PC-9 (cell line): ENCODE measurements at regions not wholly inside any gene's neighbourhood (a gene's known extent, or its start where the extent isn't known, plus 50 kb on each side); places are given as distances from the start of the nearest gene placed in this dataset.

Experiments used
- BruUV-seq: library from RNA; stranded (reverse); fragments of 400-500 nt; replicated peaks from 2 replicates; lab custom pipeline; 2021; lab: Mats Ljungman, UMichigan
- CTCF ChIA-PET: fragments of 300-600 bp; sonication (Branson Sonifier 250); formaldehyde crosslinking; loops from one replicate; lab custom pipeline; 2022; ENCODE audit warnings: antibody characterized with exemption; lab: Charles Lee
- POLR2A ChIA-PET: fragments of 300-600 bp; sonication (Branson Sonifier 250); formaldehyde crosslinking; loops from one replicate; lab custom pipeline; 2022; ENCODE audit warnings: antibody characterized with exemption; ENCODE audit not compliant: unreplicated experiment; lab: Charles Lee
- DNase-seq, 2 experiments: peaks; one replicate each; pipeline versions ENCODE4 v3.0.0 to v3.0.0-alpha.2; 2015 to 2022; ENCODE audit warnings: mixed read lengths in 1 of 2
- H2AFZ ChIP-seq: fragments of 200-600 bp; sonication (generic); 2 replicates; pipeline ENCODE4 v1.8.1; 2017; ENCODE audit warnings: antibody characterized with exemption
- H3F3A ChIP-seq: fragments of 200-600 bp; sonication (generic); 2 replicates; pipeline ENCODE4 v1.8.1; 2017; ENCODE audit warnings: antibody characterized with exemption, mild to moderate bottlenecking, low read depth; ENCODE audit not compliant: insufficient read depth
- H3K27ac ChIP-seq: fragments of 200-600 bp; sonication (generic); 2 replicates; pipeline ENCODE4 v1.6.1; 2016; ENCODE audit warnings: mixed run types
- H3K27me3 ChIP-seq: fragments of 200-600 bp; sonication (generic); 2 replicates; pipeline ENCODE4 v1.6.1; 2016; ENCODE audit warnings: low read depth, mixed run types; ENCODE audit not compliant: insufficient read depth
- H3K36me3 ChIP-seq: fragments of 200-600 bp; sonication (generic); 2 replicates; pipeline ENCODE4 v1.6.1; 2016; ENCODE audit warnings: low read depth, mixed run types
- H3K4me1 ChIP-seq: fragments of 200-600 bp; sonication (generic); replicated peaks from 2 replicates; pipeline ENCODE4 v1.6.1; 2016; ENCODE audit warnings: mixed run types; ENCODE audit not compliant: insufficient read depth
- H3K4me2 ChIP-seq: fragments of 200-600 bp; sonication (generic); 2 replicates; pipeline ENCODE4 v1.6.1; 2017; ENCODE audit warnings: mixed run types
- H3K4me3 ChIP-seq: fragments of 200-600 bp; sonication (generic); 2 replicates; pipeline ENCODE4 v1.6.1; 2016; ENCODE audit warnings: mixed run types
- H3K79me2 ChIP-seq: fragments of 200-600 bp; sonication (generic); 2 replicates; pipeline ENCODE4 v1.6.1; 2017; ENCODE audit warnings: low read depth, mixed run types
- H3K9me2 ChIP-seq: fragments of 200-600 bp; sonication (generic); 2 replicates; pipeline ENCODE4 v1.8.1; 2017; ENCODE audit warnings: mild to moderate bottlenecking; ENCODE audit not compliant: insufficient read depth
- H3K9me3 ChIP-seq: fragments of 200-600 bp; sonication (generic); 2 replicates; pipeline ENCODE4 v1.8.1; 2016; ENCODE audit warnings: low read depth; ENCODE audit not compliant: insufficient read depth
- H4K20me1 ChIP-seq: fragments of 200-600 bp; sonication (generic); 2 replicates; pipeline ENCODE4 v1.8.1; 2017; ENCODE audit not compliant: insufficient read depth
- CTCF ChIP-seq: fragments of 200-600 bp; sonication (generic); conservative IDR thresholded peaks from 2 replicates; pipeline ENCODE4 v1.6.1; 2017; ENCODE audit warnings: mixed run types, antibody characterized with exemption, mild to moderate bottlenecking, moderate library complexity
- EZH2 ChIP-seq: fragments of 200-600 bp; sonication (generic); IDR thresholded peaks from 2 replicates; pipeline ENCODE4 v1.8.0; 2017; ENCODE audit warnings: antibody characterized with exemption, low read depth
- intact Hi-C: fragments of 100-400 bp; cut with micrococcal nuclease; formaldehyde crosslinking; loops from one replicate; pipeline ENCODE4 v1.10.0; 2022; ENCODE audit not compliant: unreplicated experiment

GRCh38 chr4:181637186-181638105 lies 605.8 kb upstream of the TENM3 start:
- H2AFZ ChIP-seq: no peak overlapping the region
- ChIA-PET POLR2A (no interaction called here), CTCF (no interaction called here)
- TF ChIP-seq EZH2 (no peak), CTCF (no peak)
- no peaks in the 10 kb centered on the region for H3K9me3 ChIP-seq
- intact Hi-C loops: no loop called here
- BruUV-seq: no TSS peak
- H3K4me3 ChIP-seq: no peak overlapping the region
- H3K4me1 ChIP-seq: no peaks in the 10 kb centered on the region
- H3K27me3 ChIP-seq: no peaks in the 10 kb centered on the region
- no peaks in the 10 kb centered on the region for H3F3A ChIP-seq
- no peaks in the 10 kb centered on the region for H4K20me1 ChIP-seq
- no peak for DNase-seq
- H3K4me2 ChIP-seq: no peak overlapping the region
- no peaks in the 10 kb centered on the region for H3K79me2 ChIP-seq
- no peaks in the 10 kb centered on the region for H3K9me2 ChIP-seq
- H3K36me3 ChIP-seq: no peaks in the 10 kb centered on the region
- H3K27ac ChIP-seq: no peak overlapping the region

GRCh38 chr4:181643466-181643865 lies 599.7 kb upstream of the TENM3 start:
- no peaks in the 10 kb centered on the region for H3K79me2 ChIP-seq
- no peak overlapping the region for H3K4me2 ChIP-seq
- H4K20me1 ChIP-seq: no peaks in the 10 kb centered on the region
- no peaks in the 10 kb centered on the region for H3K9me2 ChIP-seq
- H3K36me3 ChIP-seq: no peaks in the 10 kb centered on the region
- TF ChIP-seq CTCF (no peak), EZH2 (no peak)
- no peak overlapping the region for H2AFZ ChIP-seq
- peaks cover 11% of the 10 kb centered on the region; the same call in 1 of the 2 replicates for H3K27me3 ChIP-seq
- CTCF ChIA-PET: no interaction called here
- no peaks in the 10 kb centered on the region for H3K4me1 ChIP-seq
- no peak for DNase-seq
- no peak overlapping the region for H3K4me3 ChIP-seq
- no TSS peak for BruUV-seq
- no peaks in the 10 kb centered on the region for H3F3A ChIP-seq
- H3K27ac ChIP-seq: no peak overlapping the region
- POLR2A ChIA-PET: no interaction called here
- intact Hi-C loops: no loop called here
- H3K9me3 ChIP-seq: no peaks in the 10 kb centered on the region

- Histone ChIP-seq H3K4me2 (no peak overlapping the region), H3K4me1 (no peaks in the 10 kb centered on the region), H3K9me2 (no peaks in the 10 kb centered on the region), H3F3A (no peaks in the 10 kb centered on the region), H4K20me1 (no peaks in the 10 kb centered on the region), H2AFZ (no peak overlapping the region), H3K27me3 (peaks cover 14% of the 10 kb centered on the region; the same call in 1 of the 2 replicates), H3K4me3 (no peak overlapping the region), H3K9me3 (no peaks in the 10 kb centered on the region), H3K36me3 (no peaks in the 10 kb centered on the region), H3K79me2 (no peaks in the 10 kb centered on the region), H3K27ac (no peak overlapping the region)
- no peak for DNase-seq
- POLR2A ChIA-PET: no interaction called here
- TF ChIP-seq EZH2: no peak
- TF ChIP-seq CTCF: no peak
- BruUV-seq: no TSS peak
- CTCF ChIA-PET: no interaction called here
- intact Hi-C loops: no loop called here
Measured at GRCh38 chr4:181645489-181645888, 597.7 kb upstream of the TENM3 start.
